Sigmoid colon (tissue), 4 donors: ENCODE measurements at regions not wholly inside any gene's neighbourhood (a gene's known extent, or its start where the extent isn't known, plus 50 kb on each side); places are given as distances from the start of the nearest gene placed in this dataset.

ENCODE experiments used
- EP300 ChIP-seq, 4 donors: sonication (generic); formaldehyde crosslinking; IDR thresholded peaks; one replicate each; pipeline ENCODE4 v1.6.1; 2017; ENCODE audit warnings: antibody characterized with exemption in 4 of 4
- POLR2A ChIP-seq, 2 donors: fragments of 450-650 bp; IDR thresholded peaks; one replicate each; pipeline ENCODE4 v1.6.1; 2016; ENCODE audit warnings: antibody characterized with exemption in 2 of 2, mild to moderate bottlenecking in 2 of 2, moderate library complexity in 2 of 2
- TF ChIP-seq, protein P1 (sequence below), 4 experiments: fragments of 450-650 bp in 3 of 4; fragments of 200-600 bp in 1 of 4; IDR thresholded peaks; one replicate each; pipeline ENCODE4 v1.5.1; 2016 to 2019; ENCODE audit warnings: antibody characterized with exemption in 4 of 4, mild to moderate bottlenecking in 3 of 4, moderate library complexity in 2 of 4

DNA sequence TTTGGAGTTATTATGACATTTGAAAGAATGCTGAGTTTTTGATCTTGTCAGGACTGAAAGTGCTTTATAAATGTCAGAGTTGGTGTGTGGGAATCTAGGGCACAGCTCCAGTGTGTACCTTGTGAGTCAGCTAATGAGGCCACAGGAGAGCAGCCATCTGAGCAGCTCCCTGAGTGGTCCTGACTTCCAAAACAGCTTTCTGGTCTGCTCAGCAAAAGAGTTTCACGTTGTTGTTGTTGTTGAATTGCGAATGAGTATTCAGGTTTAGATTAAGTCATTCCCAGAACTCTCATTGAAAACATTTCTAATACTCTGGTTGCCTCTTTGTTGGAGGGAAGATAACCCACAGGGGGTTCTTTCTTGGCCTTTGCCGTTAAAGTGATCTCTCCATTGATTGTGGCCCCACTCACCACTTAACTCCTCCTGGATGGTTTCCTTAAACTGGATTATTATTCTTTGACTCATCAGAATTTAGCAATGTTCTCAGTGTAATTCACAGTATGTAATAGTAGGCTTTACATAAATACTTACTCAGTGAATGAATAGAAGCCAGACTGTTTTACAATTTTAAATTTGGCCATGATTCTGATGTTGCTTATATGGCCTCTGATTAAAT lies 125.1 kb upstream of the SGCD start:
- TF ChIP-seq POLR2A (IDR thresholded peaks at IDR 0.05) (no peak), EP300 (IDR thresholded peaks at IDR 0.05) (no peak)
- TF ChIP-seq, protein P1, sequence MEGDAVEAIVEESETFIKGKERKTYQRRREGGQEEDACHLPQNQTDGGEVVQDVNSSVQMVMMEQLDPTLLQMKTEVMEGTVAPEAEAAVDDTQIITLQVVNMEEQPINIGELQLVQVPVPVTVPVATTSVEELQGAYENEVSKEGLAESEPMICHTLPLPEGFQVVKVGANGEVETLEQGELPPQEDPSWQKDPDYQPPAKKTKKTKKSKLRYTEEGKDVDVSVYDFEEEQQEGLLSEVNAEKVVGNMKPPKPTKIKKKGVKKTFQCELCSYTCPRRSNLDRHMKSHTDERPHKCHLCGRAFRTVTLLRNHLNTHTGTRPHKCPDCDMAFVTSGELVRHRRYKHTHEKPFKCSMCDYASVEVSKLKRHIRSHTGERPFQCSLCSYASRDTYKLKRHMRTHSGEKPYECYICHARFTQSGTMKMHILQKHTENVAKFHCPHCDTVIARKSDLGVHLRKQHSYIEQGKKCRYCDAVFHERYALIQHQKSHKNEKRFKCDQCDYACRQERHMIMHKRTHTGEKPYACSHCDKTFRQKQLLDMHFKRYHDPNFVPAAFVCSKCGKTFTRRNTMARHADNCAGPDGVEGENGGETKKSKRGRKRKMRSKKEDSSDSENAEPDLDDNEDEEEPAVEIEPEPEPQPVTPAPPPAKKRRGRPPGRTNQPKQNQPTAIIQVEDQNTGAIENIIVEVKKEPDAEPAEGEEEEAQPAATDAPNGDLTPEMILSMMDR (IDR thresholded peaks at IDR 0.05) = no peak
